Ascending aorta (tissue), 2 donors: ENCODE measurements at regions not wholly inside any gene's neighbourhood (a gene's known extent, or its start where the extent isn't known, plus 50 kb on each side); places are given as distances from the start of the nearest gene placed in this dataset.

Experiments
- DNase-seq, 2 donors: peaks; one replicate each; pipeline ENCODE4 v3.0.0-alpha.2; 2019; ENCODE audit warnings: low spot score in 2 of 2
- H3K27ac ChIP-seq, 2 donors: fragments of 200-600 bp; sonication (generic); one replicate each; pipeline ENCODE4 v1.5.1; 2016 to 2017; ENCODE audit warnings: mild to moderate bottlenecking in 1 of 2
- H3K27me3 ChIP-seq: fragments of 200-600 bp; sonication (generic); one replicate; pipeline ENCODE4 v1.5.1; 2017
- H3K36me3 ChIP-seq, 2 donors: fragments of 200-600 bp; sonication (generic); one replicate each; pipeline ENCODE4 v1.5.1; 2016
- H3K4me1 ChIP-seq, 2 donors: fragments of 200-600 bp; sonication (generic); one replicate each; pipeline ENCODE4 v1.5.1; 2016 to 2017; ENCODE audit warnings: mild to moderate bottlenecking in 1 of 2
- H3K4me3 ChIP-seq, 2 donors: fragments of 200-600 bp; sonication (generic); one replicate each; pipeline ENCODE4 v1.5.1; 2016 to 2017; ENCODE audit warnings: mild to moderate bottlenecking in 1 of 2
- H3K9me3 ChIP-seq, 2 donors: fragments of 200-600 bp; sonication (generic); one replicate each; pipeline ENCODE4 v1.5.1; 2016
- intact Hi-C: fragments of 100-400 bp; cut with DNase I; formaldehyde crosslinking; loops from one replicate; pipeline ENCODE4 v1.15.1; 2023
- TF ChIP-seq, protein P1 (sequence below), 3 experiments: fragments of 200-600 bp in 2 of 3; fragments of 450-650 bp in 1 of 3; sonication (generic) in 2 of 3; IDR thresholded peaks; one replicate each; pipeline ENCODE4 v1.5.1; 2016 to 2019; ENCODE audit warnings: antibody characterized with exemption in 3 of 3, mild to moderate bottlenecking in 1 of 3, moderate library complexity in 1 of 3

GRCh38 chr9:12091865-12092527 lies 601.2 kb upstream of the TYRP1 start:
- H3K36me3 ChIP-seq = no peaks in the 10 kb centered on the region
- no peaks in the 10 kb centered on the region for H3K4me1 ChIP-seq
- intact Hi-C loops = no loop called here
- no peaks in the 10 kb centered on the region for H3K27me3 ChIP-seq
- H3K9me3 ChIP-seq = no peaks in the 10 kb centered on the region
- no peak for DNase-seq
- TF ChIP-seq, protein P1, sequence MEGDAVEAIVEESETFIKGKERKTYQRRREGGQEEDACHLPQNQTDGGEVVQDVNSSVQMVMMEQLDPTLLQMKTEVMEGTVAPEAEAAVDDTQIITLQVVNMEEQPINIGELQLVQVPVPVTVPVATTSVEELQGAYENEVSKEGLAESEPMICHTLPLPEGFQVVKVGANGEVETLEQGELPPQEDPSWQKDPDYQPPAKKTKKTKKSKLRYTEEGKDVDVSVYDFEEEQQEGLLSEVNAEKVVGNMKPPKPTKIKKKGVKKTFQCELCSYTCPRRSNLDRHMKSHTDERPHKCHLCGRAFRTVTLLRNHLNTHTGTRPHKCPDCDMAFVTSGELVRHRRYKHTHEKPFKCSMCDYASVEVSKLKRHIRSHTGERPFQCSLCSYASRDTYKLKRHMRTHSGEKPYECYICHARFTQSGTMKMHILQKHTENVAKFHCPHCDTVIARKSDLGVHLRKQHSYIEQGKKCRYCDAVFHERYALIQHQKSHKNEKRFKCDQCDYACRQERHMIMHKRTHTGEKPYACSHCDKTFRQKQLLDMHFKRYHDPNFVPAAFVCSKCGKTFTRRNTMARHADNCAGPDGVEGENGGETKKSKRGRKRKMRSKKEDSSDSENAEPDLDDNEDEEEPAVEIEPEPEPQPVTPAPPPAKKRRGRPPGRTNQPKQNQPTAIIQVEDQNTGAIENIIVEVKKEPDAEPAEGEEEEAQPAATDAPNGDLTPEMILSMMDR (IDR thresholded peaks at IDR 0.05) = no peak
- no peak overlapping the region for H3K27ac ChIP-seq
- no peak overlapping the region for H3K4me3 ChIP-seq

GRCh38 chr9:12094046-12094445 lies 599.1 kb upstream of the TYRP1 start:
- no peak overlapping the region for H3K27ac ChIP-seq
- no peak overlapping the region for H3K4me3 ChIP-seq
- H3K4me1 ChIP-seq = no peaks in the 10 kb centered on the region
- DNase-seq = no peak
- no peaks in the 10 kb centered on the region for H3K9me3 ChIP-seq
- no peaks in the 10 kb centered on the region for H3K36me3 ChIP-seq
- intact Hi-C loops = no loop called here
- no peaks in the 10 kb centered on the region for H3K27me3 ChIP-seq
- TF ChIP-seq, protein P1 (IDR thresholded peaks at IDR 0.05) = no peak

DNA sequence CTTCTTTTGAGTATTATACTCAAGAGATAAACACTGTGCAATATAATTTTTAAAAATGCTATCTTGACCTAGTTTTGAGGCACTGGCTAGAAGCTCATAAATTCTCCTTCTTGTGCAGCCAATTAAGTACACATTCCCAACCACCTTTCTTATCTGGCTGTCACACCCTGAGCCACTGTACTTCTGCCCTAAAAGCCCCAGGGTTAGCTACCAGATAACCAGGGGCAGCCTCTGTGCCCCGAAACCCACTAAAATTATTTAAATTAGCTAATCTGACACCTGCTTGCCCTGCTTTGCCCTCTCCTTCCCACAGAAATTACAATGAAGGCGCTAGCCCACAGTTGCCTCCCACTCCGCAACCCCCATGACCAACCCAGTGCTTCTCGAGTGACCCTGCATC lies 597.3 kb upstream of the TYRP1 start:
- intact Hi-C loops = no loop called here
- H3K4me3 ChIP-seq = no peak overlapping the region
- DNase-seq = no peak

DNA sequence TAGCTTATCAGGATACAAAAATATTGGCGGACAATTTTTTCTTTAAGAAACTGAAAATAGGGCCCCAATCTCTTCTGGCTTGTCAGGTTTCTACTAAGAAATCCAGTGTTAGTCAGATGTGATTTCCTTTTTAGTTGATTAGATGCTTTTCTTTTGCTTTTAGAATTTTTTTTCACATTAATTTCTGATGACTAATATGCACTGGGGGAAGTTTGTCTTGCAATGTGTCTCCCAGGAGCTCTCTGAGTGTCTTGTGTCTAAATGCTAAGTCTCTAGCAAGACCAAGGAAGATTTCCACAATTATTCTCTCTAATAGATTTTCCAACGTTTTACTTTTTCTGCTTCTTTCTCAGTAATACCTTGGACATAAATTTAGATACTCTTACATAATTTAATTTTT lies 559.8 kb upstream of the TYRP1 start:
- H3K4me1 ChIP-seq = no peaks in the 10 kb centered on the region
- H3K4me3 ChIP-seq = no peak overlapping the region
- no peak for DNase-seq
- H3K9me3 ChIP-seq = no peaks in the 10 kb centered on the region
- TF ChIP-seq, protein P1 (IDR thresholded peaks at IDR 0.05) = no peak
- H3K27ac ChIP-seq = no peak overlapping the region
- no peaks in the 10 kb centered on the region for H3K27me3 ChIP-seq
- H3K36me3 ChIP-seq = no peaks in the 10 kb centered on the region
- intact Hi-C loops = loop anchor here (10.0 kb wide), 1 partner anchor 59 kb away; no protein-coding TSS in a partner anchor

More for the DNA sequence above, 597.3 kb upstream of the TYRP1 start:
- Histone ChIP-seq H3K36me3 (no peaks in the 10 kb centered on the region), H3K9me3 (no peaks in the 10 kb centered on the region), H3K27ac (no peak overlapping the region), H3K27me3 (no peaks in the 10 kb centered on the region), H3K4me1 (no peaks in the 10 kb centered on the region)
- TF ChIP-seq, protein P1 (IDR thresholded peaks at IDR 0.05) = no peak

DNA sequence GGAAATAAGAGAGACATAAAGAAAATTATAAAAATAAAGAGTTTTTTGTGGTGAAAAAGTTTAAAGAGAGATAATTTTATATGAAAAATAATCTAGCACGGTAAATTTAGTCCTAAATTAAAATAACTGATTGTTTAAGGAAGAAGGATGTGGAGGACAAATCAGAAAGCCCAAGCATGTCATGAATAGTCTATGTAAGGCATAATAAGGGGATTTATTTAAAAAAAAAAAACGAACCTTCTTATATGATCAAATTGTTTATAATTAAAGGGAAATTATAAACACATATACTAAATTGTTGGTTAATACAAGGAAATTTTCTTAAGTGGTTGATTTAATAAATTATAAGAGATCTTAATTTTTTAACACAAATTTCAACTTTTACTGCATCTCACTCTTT lies 551.8 kb upstream of the TYRP1 start:
- H3K9me3 ChIP-seq = no peaks in the 10 kb centered on the region
- TF ChIP-seq, protein P1 (IDR thresholded peaks at IDR 0.05) = no peak
- no peaks in the 10 kb centered on the region for H3K27me3 ChIP-seq
- no peak for DNase-seq
- no peaks in the 10 kb centered on the region for H3K36me3 ChIP-seq
- no peak overlapping the region for H3K27ac ChIP-seq
- no peak overlapping the region for H3K4me3 ChIP-seq
- H3K4me1 ChIP-seq = no peaks in the 10 kb centered on the region
- intact Hi-C loops = no loop called here
